KMS-11 (cell line): ENCODE measurements at regions not wholly inside any gene's neighbourhood (a gene's known extent, or its start where the extent isn't known, plus 50 kb on each side); places are given as distances from the start of the nearest gene placed in this dataset.

Experiments used
- H2AFZ ChIP-seq: fragments of 200-600 bp; sonication (generic); 2 replicates; pipeline ENCODE4 v1.6.1; 2016; ENCODE audit warnings: antibody characterized with exemption, mixed run types, low read depth
- H3K27ac ChIP-seq: fragments of 200-600 bp; sonication (generic); 2 replicates; pipeline ENCODE4 v1.6.1; 2016; ENCODE audit warnings: mild to moderate bottlenecking, mixed run types
- H3K27me3 ChIP-seq: fragments of 200-600 bp; sonication (generic); 2 replicates; pipeline ENCODE4 v1.6.1; 2017; ENCODE audit warnings: mild to moderate bottlenecking, low read depth, mixed run types, moderate library complexity; ENCODE audit not compliant: insufficient read depth
- H3K36me3 ChIP-seq: fragments of 200-600 bp; sonication (generic); 2 replicates; pipeline ENCODE4 v1.6.1; 2017; ENCODE audit warnings: mild to moderate bottlenecking, mixed run types; ENCODE audit not compliant: insufficient read depth
- H3K4me1 ChIP-seq: fragments of 200-600 bp; sonication (generic); 2 replicates; pipeline ENCODE4 v1.6.1; 2016; ENCODE audit warnings: mild to moderate bottlenecking, low read depth, mixed run types; ENCODE audit not compliant: poor library complexity, severe bottlenecking
- H3K4me2 ChIP-seq: fragments of 200-600 bp; sonication (generic); 2 replicates; pipeline ENCODE4 v1.7.0; 2016; ENCODE audit warnings: mild to moderate bottlenecking, mixed run types
- H3K4me3 ChIP-seq: fragments of 200-600 bp; sonication (generic); IDR thresholded peaks from 2 replicates; pipeline ENCODE4 v1.6.1; 2017; ENCODE audit warnings: low read depth, low read length, mixed read lengths; ENCODE audit not compliant: insufficient read depth
- H3K79me2 ChIP-seq: fragments of 200-600 bp; sonication (generic); 2 replicates; pipeline ENCODE4 v1.6.1; 2016; ENCODE audit warnings: low read depth, mixed run types; ENCODE audit not compliant: insufficient read depth
- H3K9ac ChIP-seq: fragments of 200-600 bp; sonication (generic); 2 replicates; pipeline ENCODE4 v1.6.1; 2016; ENCODE audit warnings: mild to moderate bottlenecking, mixed run types
- H4K20me1 ChIP-seq: fragments of 200-600 bp; sonication (generic); 2 replicates; pipeline ENCODE4 v1.6.1; 2016; ENCODE audit warnings: mild to moderate bottlenecking, mixed run types; ENCODE audit not compliant: insufficient read depth
- TF ChIP-seq, protein P1 (sequence below): fragments of 200-600 bp; sonication (generic); conservative IDR thresholded peaks from 2 replicates; pipeline ENCODE4 v1.6.1; 2017; ENCODE audit warnings: low read depth, mild to moderate bottlenecking, antibody characterized with exemption, low read length, moderate library complexity, mixed read lengths

DNA sequence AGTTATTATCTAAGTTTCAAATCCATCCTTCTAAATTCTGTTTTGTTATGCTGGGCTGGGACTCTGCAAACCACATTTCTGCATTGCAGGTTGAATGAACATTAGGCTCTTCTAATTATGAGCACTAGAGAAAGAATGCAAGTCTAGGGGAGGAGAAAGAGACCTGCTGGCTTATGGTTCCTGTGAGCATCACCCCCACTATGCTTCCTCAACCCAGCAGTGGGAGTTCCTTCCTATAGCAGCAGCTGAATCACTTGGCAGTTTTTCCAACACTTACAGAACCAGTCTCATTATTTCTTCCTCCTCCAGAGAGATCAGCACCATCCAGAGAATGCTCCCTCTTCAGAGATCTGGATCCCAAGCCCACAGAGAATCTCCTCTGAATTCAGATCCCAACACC, 297.7 kb upstream of the CLEC14A start:
- H3K79me2 ChIP-seq, result no peaks in the 10 kb centered on the region
- no peak overlapping the region for H3K27ac ChIP-seq
- no peak overlapping the region for H3K4me2 ChIP-seq
- no peaks in the 10 kb centered on the region for H4K20me1 ChIP-seq
- H2AFZ ChIP-seq, result no peak overlapping the region
- no peaks in the 10 kb centered on the region for H3K27me3 ChIP-seq
- no peaks in the 10 kb centered on the region for H3K36me3 ChIP-seq
- TF ChIP-seq, protein P1, sequence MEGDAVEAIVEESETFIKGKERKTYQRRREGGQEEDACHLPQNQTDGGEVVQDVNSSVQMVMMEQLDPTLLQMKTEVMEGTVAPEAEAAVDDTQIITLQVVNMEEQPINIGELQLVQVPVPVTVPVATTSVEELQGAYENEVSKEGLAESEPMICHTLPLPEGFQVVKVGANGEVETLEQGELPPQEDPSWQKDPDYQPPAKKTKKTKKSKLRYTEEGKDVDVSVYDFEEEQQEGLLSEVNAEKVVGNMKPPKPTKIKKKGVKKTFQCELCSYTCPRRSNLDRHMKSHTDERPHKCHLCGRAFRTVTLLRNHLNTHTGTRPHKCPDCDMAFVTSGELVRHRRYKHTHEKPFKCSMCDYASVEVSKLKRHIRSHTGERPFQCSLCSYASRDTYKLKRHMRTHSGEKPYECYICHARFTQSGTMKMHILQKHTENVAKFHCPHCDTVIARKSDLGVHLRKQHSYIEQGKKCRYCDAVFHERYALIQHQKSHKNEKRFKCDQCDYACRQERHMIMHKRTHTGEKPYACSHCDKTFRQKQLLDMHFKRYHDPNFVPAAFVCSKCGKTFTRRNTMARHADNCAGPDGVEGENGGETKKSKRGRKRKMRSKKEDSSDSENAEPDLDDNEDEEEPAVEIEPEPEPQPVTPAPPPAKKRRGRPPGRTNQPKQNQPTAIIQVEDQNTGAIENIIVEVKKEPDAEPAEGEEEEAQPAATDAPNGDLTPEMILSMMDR, result no peak
- no peak overlapping the region for H3K9ac ChIP-seq
- H3K4me1 ChIP-seq, result no peaks in the 10 kb centered on the region
- H3K4me3 ChIP-seq, result no peak overlapping the region

DNA sequence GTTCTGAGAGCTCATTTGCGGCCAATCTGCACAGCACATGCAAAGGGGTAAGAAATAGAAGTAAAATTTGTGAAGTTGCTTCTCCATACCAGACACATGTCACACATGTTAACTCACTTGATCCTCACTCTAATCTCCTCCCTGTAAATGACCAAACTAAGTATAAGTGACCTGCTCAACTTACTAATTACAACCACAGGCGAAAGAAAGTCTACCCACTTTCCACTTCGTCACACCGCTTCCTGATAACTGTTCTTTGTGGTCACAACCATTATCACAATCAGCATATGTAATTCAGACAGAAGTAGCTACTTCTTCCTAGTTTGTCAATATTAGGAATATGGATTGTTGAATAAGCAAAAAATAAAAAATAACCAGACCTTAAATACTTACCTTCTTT, 293.7 kb upstream of the CLEC14A start:
- H3K79me2 ChIP-seq, result no peaks in the 10 kb centered on the region
- H3K4me1 ChIP-seq, result no peaks in the 10 kb centered on the region
- H3K27ac ChIP-seq, result no peak overlapping the region
- TF ChIP-seq, protein P1, result no peak
- no peaks in the 10 kb centered on the region for H3K36me3 ChIP-seq
- H3K9ac ChIP-seq, result no peak overlapping the region
- no peak overlapping the region for H3K4me2 ChIP-seq
- no peak overlapping the region for H2AFZ ChIP-seq
- H4K20me1 ChIP-seq, result no peaks in the 10 kb centered on the region
- no peak overlapping the region for H3K4me3 ChIP-seq
- H3K27me3 ChIP-seq, result no peaks in the 10 kb centered on the region

DNA sequence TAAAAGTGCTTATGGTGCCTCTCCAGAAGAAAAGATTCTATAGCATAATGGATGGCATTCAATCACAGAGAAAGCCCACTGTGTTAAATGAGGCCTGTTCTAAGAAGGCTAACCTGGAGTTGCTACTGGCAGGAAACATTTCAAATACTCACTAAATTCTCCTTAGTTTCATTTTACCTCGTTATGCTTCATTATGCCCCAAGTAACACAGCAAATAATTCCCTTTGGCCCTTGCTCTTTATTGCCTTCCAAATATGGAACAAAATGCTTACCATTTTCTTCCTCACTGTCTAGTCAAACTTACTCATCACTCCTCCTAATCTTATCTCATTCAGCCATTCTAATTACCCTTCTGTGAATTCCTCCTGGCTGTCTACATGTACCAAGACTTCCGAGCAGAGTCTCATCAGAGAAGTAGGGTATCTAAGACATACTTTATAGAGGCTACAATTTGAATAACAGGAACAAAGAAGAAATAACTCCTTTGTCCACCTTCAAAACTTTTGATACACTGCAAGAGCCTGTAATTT, 292.1 kb upstream of the CLEC14A start:
- Histone ChIP-seq H4K20me1 (no peaks in the 10 kb centered on the region), H3K9ac (no peak overlapping the region), H3K27me3 (no peaks in the 10 kb centered on the region), H3K27ac (no peak overlapping the region), H3K4me1 (no peaks in the 10 kb centered on the region), H3K4me2 (no peak overlapping the region), H3K36me3 (no peaks in the 10 kb centered on the region), H3K4me3 (no peak overlapping the region), H2AFZ (no peak overlapping the region), H3K79me2 (no peaks in the 10 kb centered on the region)
- TF ChIP-seq, protein P1, result no peak

DNA sequence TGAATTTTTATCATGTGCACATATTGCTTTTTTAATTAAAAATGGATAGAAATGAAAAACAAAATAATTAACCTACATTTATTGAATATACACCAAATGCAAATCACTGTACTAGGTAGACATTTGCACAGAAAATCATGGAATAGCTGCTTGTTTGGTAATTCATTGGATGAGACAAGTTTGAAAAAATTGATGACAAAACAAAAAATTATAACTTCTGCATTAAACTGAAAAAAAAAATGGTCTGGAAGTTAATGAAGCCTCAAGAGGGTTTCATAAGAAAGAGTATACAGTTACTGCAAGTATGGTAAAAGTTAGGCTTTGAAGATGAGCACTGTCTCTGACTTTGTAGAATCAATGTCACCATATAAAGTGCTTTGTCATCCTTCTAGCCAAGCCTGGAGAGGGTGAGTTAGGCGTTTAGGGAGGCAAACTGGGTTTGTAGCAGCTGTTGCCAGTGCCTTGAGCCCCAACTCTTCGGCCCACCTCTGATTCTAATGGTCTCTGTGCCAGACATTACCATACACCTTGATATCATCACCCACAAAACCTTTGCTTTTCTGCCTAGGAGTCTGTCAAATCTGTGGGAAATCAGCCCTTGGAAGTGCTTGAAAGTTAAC, 291.1 kb upstream of the CLEC14A start:
- Histone ChIP-seq H3K27ac (no peak overlapping the region), H3K79me2 (no peaks in the 10 kb centered on the region), H3K4me1 (no peaks in the 10 kb centered on the region), H3K36me3 (no peaks in the 10 kb centered on the region), H2AFZ (no peak overlapping the region), H3K4me2 (no peak overlapping the region), H3K9ac (no peak overlapping the region), H3K27me3 (no peaks in the 10 kb centered on the region), H3K4me3 (no peak overlapping the region), H4K20me1 (no peaks in the 10 kb centered on the region)
- TF ChIP-seq, protein P1, result no peak
